Heart left ventricle (tissue), 13 donors: ENCODE measurements at regions not wholly inside any gene's neighbourhood (a gene's known extent, or its start where the extent isn't known, plus 50 kb on each side); places are given as distances from the start of the nearest gene placed in this dataset.

Experiments
- CTCF ChIP-seq, 12 donors: fragments of 200-600 bp; sonication (generic) in 4 of 12; IDR thresholded peaks; one replicate each; pipeline versions ENCODE4 v1.5.0 to v1.8.0; 2018 to 2022; ENCODE audit warnings: antibody characterized with exemption in 12 of 12, mild to moderate bottlenecking in 5 of 12
- POLR2A ChIP-seq, 2 donors: fragments of 450-650 bp; IDR thresholded peaks; one replicate each; pipeline ENCODE4 v1.6.1; 2017; ENCODE audit warnings: antibody characterized with exemption in 2 of 2, mild to moderate bottlenecking in 2 of 2, moderate library complexity in 2 of 2
- donor health status: ischemic (EF 13 %, LVEDD 7.1; RV severe dilation, severe dysfunction).
- donor health status: DM: no; HTN: yes; CAD: no.
- donor health status: DM: no; HTN: no; CAD: no.
- donor health status: ischemic (EF 25% LVEDD 6.9; RV normal size, moderate dysfunction).
- donor health status: ischemic (EF 25% LVEDD 5.7; RV mildly dilated, moderate dysfunction).
- donor health status: ischemic (EF 35%, LVEDD 5.7; RV mildly dilated, moderate dysfunction).
- donor health status: nonischemic (EF 11% LVEDD 7.7; RV severe dilation, severe dysfunction).
- donor health status: DM: yes; HTN: yes; CAD: no.
- donor health status: PGD.
- donor health status: ischemic (EF 29% LVEDD 5.4; RV normal size, mild dysfunction).
- donor health status: nonischemic (EF 23%, LVEDD 6.1; RV moderate dilation, normal function).

DNA sequence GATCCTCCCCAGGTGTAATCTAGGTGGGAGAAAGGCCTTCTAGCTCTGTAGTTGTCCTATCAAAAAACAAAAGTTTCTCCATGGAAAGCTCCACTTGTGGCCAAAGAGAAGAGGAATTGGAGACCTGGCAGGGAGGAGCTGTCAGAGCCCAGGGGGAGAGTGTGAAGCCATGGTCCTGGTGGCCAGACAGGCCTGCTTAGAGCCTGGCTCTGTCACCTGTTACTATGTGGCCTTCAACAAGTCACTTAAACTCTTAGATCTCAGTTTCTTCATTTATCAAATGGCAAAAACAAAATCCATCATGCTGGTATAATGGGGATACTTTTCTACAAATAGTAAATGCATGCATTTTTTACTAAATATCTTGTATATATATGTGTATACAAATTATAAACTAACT lies 59.0 kb upstream of the NFE2L3 start:
- TF ChIP-seq POLR2A (IDR thresholded peaks at IDR 0.05) (no peak), CTCF (IDR thresholded peaks at IDR 0.05) (no peak)
